ENCODE measurements at regions not wholly inside any gene's neighbourhood (a gene's known extent, or its start where the extent isn't known, plus 50 kb on each side); places are given as distances from the start of the nearest gene placed in this dataset.

- TF ChIP-seq CTCF (IDR thresholded peaks at IDR 0.05) = no peak
- TF ChIP-seq EZH2phosphoT487 (IDR thresholded peaks at IDR 0.05) = no peak
Observed at GRCh38 chr3:74314696-74315095, 299.8 kb downstream of the CNTN3 start.

Data from neural progenitor cell (in vitro differentiated cells).